Calu3 (cell line): ENCODE measurements at regions not wholly inside any gene's neighbourhood (a gene's known extent, or its start where the extent isn't known, plus 50 kb on each side); places are given as distances from the start of the nearest gene placed in this dataset.

ENCODE experiments used
- BruUV-seq: library from RNA; stranded (reverse); fragments of 400-500 nt; replicated peaks from 2 replicates; lab custom pipeline; 2021; lab: Mats Ljungman, UMichigan
- CTCF ChIA-PET: fragments of 300-600 bp; sonication (Branson Sonifier 250); formaldehyde crosslinking; loops from one replicate; lab custom pipeline; 2022; ENCODE audit warnings: antibody characterized with exemption; lab: Charles Lee
- DNase-seq: peaks from one replicate; pipeline ENCODE4 v3.0.0; 2022
- H3K27ac Mint-ChIP-seq: one replicate; pipeline ENCODE4 v1.8.0; 2022; ENCODE audit warnings: mixed read lengths; ENCODE audit not compliant: unreplicated experiment
- H3K27me3 Mint-ChIP-seq: one replicate; pipeline ENCODE4 v1.8.0; 2022; ENCODE audit warnings: mixed read lengths; ENCODE audit not compliant: unreplicated experiment
- H3K36me3 Mint-ChIP-seq: one replicate; pipeline ENCODE4 v1.8.0; 2022; ENCODE audit warnings: mild to moderate bottlenecking, moderate library complexity, mixed read lengths; ENCODE audit not compliant: insufficient read depth, unreplicated experiment
- H3K4me1 Mint-ChIP-seq: one replicate; pipeline ENCODE4 v1.8.0; 2022; ENCODE audit warnings: mild to moderate bottlenecking, low read depth, mixed read lengths; ENCODE audit not compliant: unreplicated experiment
- H3K4me3 Mint-ChIP-seq: one replicate; pipeline ENCODE4 v1.8.0; 2022; ENCODE audit warnings: mild to moderate bottlenecking, low read depth, moderate library complexity, mixed read lengths; ENCODE audit not compliant: unreplicated experiment
- H3K9me3 Mint-ChIP-seq: one replicate; pipeline ENCODE4 v1.8.0; 2022; ENCODE audit warnings: low read depth, mixed read lengths; ENCODE audit not compliant: unreplicated experiment
- CTCF ChIP-seq: fragments of 200-600 bp; IDR thresholded peaks from one replicate; pipeline ENCODE4 v1.8.0; 2022; ENCODE audit warnings: antibody characterized with exemption; ENCODE audit not compliant: unreplicated experiment
- intact Hi-C: fragments of 100-400 bp; cut with micrococcal nuclease; formaldehyde crosslinking; loops from one replicate; pipeline ENCODE4 v1.10.0; 2022; ENCODE audit not compliant: unreplicated experiment

GRCh38 chr4:187289371-187289770 is 565.7 kb upstream of the FAT1 start:
- CTCF ChIA-PET, result no interaction called here
- DNase-seq, result no peak
- peaks cover 2% of the 10 kb centered on the region for H3K9me3 Mint-ChIP-seq
- no peak overlapping the region for H3K4me3 Mint-ChIP-seq
- H3K36me3 Mint-ChIP-seq, result no peaks in the 10 kb centered on the region
- no peaks in the 10 kb centered on the region for H3K4me1 Mint-ChIP-seq
- TF ChIP-seq CTCF, result no peak
- H3K27ac Mint-ChIP-seq, result no peak overlapping the region
- no TSS peak for BruUV-seq
- H3K27me3 Mint-ChIP-seq, result no peaks in the 10 kb centered on the region
- intact Hi-C loops, result no loop called here

- no peaks in the 10 kb centered on the region for H3K36me3 Mint-ChIP-seq
- no peak for TF ChIP-seq CTCF
- no peak for DNase-seq
- intact Hi-C loops, result no loop called here
- peaks cover 14% of the 10 kb centered on the region for H3K9me3 Mint-ChIP-seq
- no TSS peak for BruUV-seq
- no peak overlapping the region for H3K27ac Mint-ChIP-seq
- no peaks in the 10 kb centered on the region for H3K4me1 Mint-ChIP-seq
- no peaks in the 10 kb centered on the region for H3K27me3 Mint-ChIP-seq
- CTCF ChIA-PET, result no interaction called here
- no peak overlapping the region for H3K4me3 Mint-ChIP-seq
These were observed 571.2 kb upstream of the FAT1 start for GRCh38 chr4:187294861-187295260.

GRCh38 chr4:187301923-187302322 is 578.3 kb upstream of the FAT1 start:
- H3K27me3 Mint-ChIP-seq, result no peaks in the 10 kb centered on the region
- H3K9me3 Mint-ChIP-seq, result peaks cover 10% of the 10 kb centered on the region
- no peak for TF ChIP-seq CTCF
- intact Hi-C loops, result no loop called here
- no peaks in the 10 kb centered on the region for H3K4me1 Mint-ChIP-seq
- H3K4me3 Mint-ChIP-seq, result no peak overlapping the region
- H3K36me3 Mint-ChIP-seq, result no peaks in the 10 kb centered on the region
- no peak overlapping the region for H3K27ac Mint-ChIP-seq
- BruUV-seq, result no TSS peak
- no peak for DNase-seq
- CTCF ChIA-PET, result no interaction called here

GRCh38 chr4:187302457-187303150 is 578.9 kb upstream of the FAT1 start:
- no peak overlapping the region for H3K27ac Mint-ChIP-seq
- H3K9me3 Mint-ChIP-seq, result peaks cover 7% of the 10 kb centered on the region
- TF ChIP-seq CTCF, result no peak
- H3K36me3 Mint-ChIP-seq, result no peaks in the 10 kb centered on the region
- H3K4me3 Mint-ChIP-seq, result no peak overlapping the region
- DNase-seq, result no peak
- intact Hi-C loops, result no loop called here
- H3K4me1 Mint-ChIP-seq, result no peaks in the 10 kb centered on the region
- CTCF ChIA-PET, result no interaction called here
- no TSS peak for BruUV-seq
- H3K27me3 Mint-ChIP-seq, result no peaks in the 10 kb centered on the region
